ENCODE measurements at regions not wholly inside any gene's neighbourhood (a gene's known extent, or its start where the extent isn't known, plus 50 kb on each side); places are given as distances from the start of the nearest gene placed in this dataset.

GRCh38 chr5:167688341-167689130 lies 602.9 kb upstream of the WWC1 start:
- no peaks in the 10 kb centered on the region for H3K9me1 ChIP-seq (replicated peaks; ENCODE audit: control insufficient read depth, extremely low read depth, insufficient read depth, low read length)
- no peaks in the 10 kb centered on the region for H3K79me2 ChIP-seq (ENCODE audit: control insufficient read depth, insufficient read depth, low read length)
- intact Hi-C loops (cut with micrococcal nuclease) = no loop called here
- no peaks in the 10 kb centered on the region for H3K36me3 ChIP-seq (ENCODE audit: control insufficient read depth in 2 of 2, extremely low read depth in 1 of 2, insufficient read depth in 2 of 2, low read length in 2 of 2)
- H2AFZ ChIP-seq (ENCODE audit: low read depth, low read length) = no peak overlapping the region
- peaks cover 2% of the 10 kb centered on the region for H3K9me3 ChIP-seq (replicated peaks; ENCODE audit: control insufficient read depth, insufficient read depth, low read length)
- TF ChIP-seq FOS (IDR thresholded peaks at IDR 0.05; ENCODE audit: borderline replicate concordance, insufficient read depth, low read length) (no peak), MYC (IDR thresholded peaks at IDR 0.05; ENCODE audit: low read depth, low read length) (no peak), CTCF (IDR thresholded peaks at IDR 0.05; ENCODE audit: extremely low read depth in 1 of 2, insufficient read depth in 1 of 2, low read depth in 1 of 2, low read length in 2 of 2) (no peak), MAX (IDR thresholded peaks at IDR 0.05; ENCODE audit: insufficient read depth, insufficient read length) (no peak), JUN (IDR thresholded peaks at IDR 0.05; ENCODE audit: borderline replicate concordance, insufficient read depth, insufficient read length, low read depth) (no peak), GATA2 (IDR thresholded peaks at IDR 0.05; ENCODE audit: insufficient read depth, insufficient read length, low read depth, low read length) (no peak), EZH2 (IDR thresholded peaks at IDR 0.05; ENCODE audit: borderline replicate concordance, low read depth, low read length, severe bottlenecking) (no peak), POLR2AphosphoS5 (IDR thresholded peaks at IDR 0.05; ENCODE audit: insufficient read depth, low read depth, low read length) (no peak), POLR2A (IDR thresholded peaks at IDR 0.05; ENCODE audit: low read depth, low read length) (no peak)
- H3K27me3 ChIP-seq (ENCODE audit: control insufficient read depth in 2 of 2, insufficient read depth in 2 of 2, low read length in 2 of 2) = no peaks in the 10 kb centered on the region
- H4K20me1 ChIP-seq (replicated peaks; ENCODE audit: control insufficient read depth, extremely low read depth, insufficient read depth, low read length) = no peaks in the 10 kb centered on the region
- H3K4me1 ChIP-seq (ENCODE audit: control insufficient read depth, extremely low read depth, insufficient read depth, low read length) = no peaks in the 10 kb centered on the region
- dilution Hi-C loops (cut with MboI; ENCODE audit: extremely low pct_ligation_motif_present, low sequenced_read_pairs) = no loop called here
- no peak overlapping the region for H3K9ac ChIP-seq (replicated peaks; ENCODE audit: extremely low read depth, insufficient read depth, low read length)
- no peak overlapping the region for H3K4me3 ChIP-seq (replicated peaks in 1 of 3; ENCODE audit: insufficient read depth in 1 of 3, low read depth in 1 of 3, low read length in 3 of 3)
- no peak overlapping the region for H3K27ac ChIP-seq (ENCODE audit: insufficient read depth, low read depth, low read length)
- BruUV-seq (replicated peaks) = no TSS peak
- ChIA-PET CTCF (no interaction called here), POLR2A (no interaction called here)
- no peak overlapping the region for H3K4me2 ChIP-seq (ENCODE audit: insufficient read depth, low read length)
- FAIRE-seq (no peak), DNase-seq (ENCODE audit: low read depth, low spot score) (no peak)

Measured in endothelial cell of umbilical vein (primary cell).